ENCODE measurements at regions not wholly inside any gene's neighbourhood (a gene's known extent, or its start where the extent isn't known, plus 50 kb on each side); places are given as distances from the start of the nearest gene placed in this dataset.
"Not testable (repeated sequence)": the region's sequence is repeated elsewhere in the genome, so short reads cannot be mapped to it uniquely, and the experiment has no call there.

- DNase-seq (ENCODE audit: low read depth): no peak
Observed at GRCh38 chrX:97858592-97858991, 974.9 kb downstream of the RPA4 start.

GRCh38 chrX:97860226-97860625, 976.5 kb downstream of the RPA4 start:
- DNase-seq (ENCODE audit: low read depth): no peak

- no peak for DNase-seq (ENCODE audit: low read depth)
Observed at GRCh38 chrX:97863261-97863660, 979.6 kb downstream of the RPA4 start.

- no peak for DNase-seq (ENCODE audit: low read depth)
Observed at GRCh38 chrX:97867266-97867665, 983.6 kb downstream of the RPA4 start.

- DNase-seq (ENCODE audit: low read depth): no peak
Observed at GRCh38 chrX:97876697-97877407, 993.1 kb downstream of the RPA4 start.

- no peak for DNase-seq (ENCODE audit: low read depth)
Observed at GRCh38 chrX:97882306-97882705, 998.6 kb downstream of the RPA4 start.

- no peak for DNase-seq (ENCODE audit: low read depth)
Observed at GRCh38 chrX:97895751-97896150, 1012.0 kb downstream of the RPA4 start.

- no peak for DNase-seq (ENCODE audit: low read depth)
Observed at GRCh38 chrX:97897998-97898397, 1014.3 kb downstream of the RPA4 start.

- no peak for DNase-seq (ENCODE audit: low read depth)
Observed at GRCh38 chrX:97898798-97899197, 1015.1 kb downstream of the RPA4 start.

- DNase-seq (ENCODE audit: low read depth): no peak
Observed at GRCh38 chrX:97907791-97908190, 1024.1 kb downstream of the RPA4 start.

GRCh38 chrX:97909245-97909644, 1025.5 kb downstream of the RPA4 start:
- no peak for DNase-seq (ENCODE audit: low read depth)

- not testable (repeated sequence) for DNase-seq (ENCODE audit: low read depth)
Observed at GRCh38 chrX:97915390-97915789, 1031.7 kb downstream of the RPA4 start.

- DNase-seq (ENCODE audit: low read depth): not testable (repeated sequence)
Observed at GRCh38 chrX:97921223-97921622, 1037.5 kb downstream of the RPA4 start.

- DNase-seq (ENCODE audit: low read depth): no peak
Observed at GRCh38 chrX:97931586-97931985, 1047.9 kb downstream of the RPA4 start.

- DNase-seq (ENCODE audit: low read depth): no peak
Observed at GRCh38 chrX:97936296-97936695, 1052.6 kb downstream of the RPA4 start.

GRCh38 chrX:97938706-97939105, 1055.0 kb downstream of the RPA4 start:
- no peak for DNase-seq (ENCODE audit: low read depth)

- no peak for DNase-seq (ENCODE audit: low read depth)
Observed at GRCh38 chrX:97968376-97969163, 1084.9 kb downstream of the RPA4 start.

- DNase-seq (ENCODE audit: low read depth): no peak
Observed at GRCh38 chrX:97984641-97985040, 1100.9 kb downstream of the RPA4 start.

- DNase-seq (ENCODE audit: low read depth): no peak
Observed at GRCh38 chrX:97985096-97985495, 1101.4 kb downstream of the RPA4 start.

GRCh38 chrX:97987979-97988378, 1104.3 kb downstream of the RPA4 start:
- no peak for DNase-seq (ENCODE audit: low read depth)

GRCh38 chrX:97995834-97996233, 1112.1 kb downstream of the RPA4 start:
- no peak for DNase-seq (ENCODE audit: low read depth)

- DNase-seq (ENCODE audit: low read depth): no peak
Observed at GRCh38 chrX:98028691-98029090, 1145.0 kb downstream of the RPA4 start.

GRCh38 chrX:98029861-98030260, 1146.2 kb downstream of the RPA4 start:
- DNase-seq (ENCODE audit: low read depth): no peak
